HG03342 (cell line): ENCODE measurements at regions not wholly inside any gene's neighbourhood (a gene's known extent, or its start where the extent isn't known, plus 50 kb on each side); places are given as distances from the start of the nearest gene placed in this dataset.

Source experiments
- ATAC-seq: cut with Tn5 transposase; IDR thresholded peaks from one replicate; pipeline ENCODE4 v1.9.1; 2021; ENCODE audit warnings: mild to moderate bottlenecking, moderate library complexity; ENCODE audit not compliant: unreplicated experiment

DNA sequence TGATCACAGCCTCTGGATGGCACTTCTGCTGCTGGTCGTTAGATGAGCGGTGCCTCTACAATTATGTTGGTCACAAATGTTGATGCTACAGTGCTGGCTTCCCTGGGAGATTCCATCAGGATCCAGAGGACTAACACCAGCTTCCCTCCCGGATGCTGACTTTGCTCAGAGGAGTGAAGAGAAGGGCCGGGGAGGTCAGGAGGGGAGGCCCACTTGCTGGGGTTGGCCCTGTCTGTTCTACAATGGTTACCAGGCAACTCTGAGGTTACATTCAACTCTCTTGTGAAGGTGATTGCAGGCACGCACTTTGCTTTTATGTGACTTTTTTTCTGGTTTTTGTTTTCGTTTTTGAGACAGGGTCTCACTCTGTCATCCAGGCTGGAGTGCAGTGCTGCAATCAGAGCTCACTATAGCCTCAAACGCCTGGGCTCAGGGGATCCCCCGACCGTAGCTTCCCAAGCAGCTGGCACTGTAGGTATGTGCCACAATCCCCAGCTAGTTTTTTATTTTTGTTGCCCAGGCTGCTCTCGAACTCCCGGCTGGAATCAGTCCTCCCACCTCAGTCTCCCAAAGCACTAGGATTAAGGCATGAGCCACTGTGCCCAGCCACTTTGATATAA lies 112.5 kb downstream of the ADSS2 start:
- ATAC-seq, result no peak

DNA sequence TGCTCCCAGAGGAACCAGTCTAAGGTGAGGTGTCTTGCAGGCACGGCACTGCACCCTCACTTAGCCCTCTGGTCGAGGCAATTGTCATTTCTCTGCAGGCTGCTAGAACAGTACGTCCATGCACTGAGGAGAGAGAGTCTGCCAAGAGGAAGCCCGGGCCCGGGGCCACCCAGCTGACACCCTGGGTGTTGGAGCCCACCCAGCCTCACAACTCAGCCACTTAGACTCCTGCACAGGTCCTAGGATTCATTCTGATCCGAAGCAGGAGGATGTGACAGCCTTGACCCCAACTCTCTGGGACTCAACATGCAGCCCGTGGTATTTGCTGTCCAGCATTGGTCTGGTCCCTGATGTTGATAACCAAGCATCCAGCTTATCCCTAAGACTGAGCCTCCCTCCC lies 111.9 kb downstream of the ADSS2 start:
- no peak for ATAC-seq

DNA sequence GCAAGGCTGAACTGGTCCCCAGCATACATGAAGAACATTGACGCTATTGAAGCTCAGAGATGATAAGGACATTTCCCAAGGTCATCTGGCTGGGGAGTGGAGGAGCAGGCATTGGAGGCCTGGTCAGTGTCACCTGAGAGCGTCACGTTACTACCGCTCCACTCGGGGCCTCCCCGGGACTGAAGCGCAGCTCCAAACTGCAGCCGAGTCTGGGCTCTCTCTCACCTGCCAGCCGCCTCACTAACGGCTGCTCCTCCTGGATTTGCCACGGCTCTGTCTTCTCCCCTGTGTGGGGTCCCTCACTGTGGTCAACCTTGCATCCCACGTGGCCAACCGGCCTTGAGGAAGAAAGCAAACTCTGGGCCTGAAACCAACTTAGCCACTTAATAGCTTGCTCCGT lies 111.3 kb downstream of the ADSS2 start:
- ATAC-seq, result no peak

DNA sequence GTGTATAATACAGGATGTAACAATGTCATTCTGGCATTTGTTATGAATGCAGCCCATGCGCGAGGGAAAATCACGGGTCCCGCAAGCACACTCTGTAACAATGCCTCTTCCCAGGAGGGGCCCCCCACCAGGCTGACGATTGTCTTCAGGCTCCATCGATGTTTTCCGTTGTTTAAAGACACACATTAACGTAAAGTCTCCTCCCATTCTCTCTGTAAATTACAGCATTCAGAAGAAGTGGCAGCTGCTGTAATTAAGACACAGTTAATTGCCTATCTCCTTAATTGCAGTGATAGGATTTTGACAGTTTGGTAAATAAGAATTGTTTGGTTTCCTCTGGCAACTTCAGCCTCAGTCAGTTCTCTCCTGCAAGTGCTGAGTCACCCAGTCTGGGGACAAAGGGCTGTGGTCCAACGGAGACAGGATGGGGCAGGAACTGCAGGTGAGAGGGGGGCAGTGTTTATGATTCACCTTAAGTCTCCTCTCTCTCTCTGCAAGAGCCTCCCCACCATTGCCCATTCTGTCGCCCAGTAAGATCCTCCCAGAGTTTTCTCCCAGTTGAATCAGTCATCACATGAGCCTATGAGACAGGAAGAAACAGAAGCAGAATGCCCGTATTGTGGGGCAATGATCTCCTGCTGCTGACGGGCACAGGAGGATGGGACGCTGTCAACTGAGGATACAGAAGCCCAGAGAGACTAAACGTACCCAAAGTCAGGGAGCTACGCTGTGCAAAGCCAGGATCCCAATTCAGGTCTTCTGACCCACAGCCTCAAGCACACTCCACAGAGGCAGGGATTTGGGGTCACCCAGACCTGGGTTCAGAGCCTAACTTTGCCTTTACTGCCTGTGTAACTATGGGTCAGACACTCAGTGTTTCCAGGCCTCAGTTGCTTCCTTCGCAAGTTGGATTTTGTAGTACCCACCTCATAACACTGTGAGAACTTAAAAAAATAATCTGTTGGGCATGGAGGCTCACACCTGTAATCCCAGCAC lies 110.0 kb downstream of the ADSS2 start:
- ATAC-seq, result peak; percentile 79

DNA sequence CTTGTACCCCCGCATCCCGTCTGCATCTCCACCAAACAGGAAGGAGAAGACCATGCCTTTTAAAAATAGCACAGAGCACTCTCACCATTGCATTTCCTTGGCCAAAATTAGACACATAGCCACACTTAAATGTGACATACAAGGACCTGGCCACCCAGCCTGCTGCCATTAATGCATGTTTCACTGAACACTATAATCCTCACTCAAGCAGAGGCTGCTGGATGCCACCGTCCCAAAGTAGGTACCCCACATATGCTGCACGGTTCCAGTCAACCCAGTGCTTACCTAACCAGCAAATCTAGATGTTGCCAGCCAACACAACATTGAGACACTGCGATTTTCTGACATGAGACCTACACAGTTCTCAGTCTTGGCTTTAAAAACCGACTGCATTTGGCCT lies 107.7 kb downstream of the ADSS2 start:
- no peak for ATAC-seq

DNA sequence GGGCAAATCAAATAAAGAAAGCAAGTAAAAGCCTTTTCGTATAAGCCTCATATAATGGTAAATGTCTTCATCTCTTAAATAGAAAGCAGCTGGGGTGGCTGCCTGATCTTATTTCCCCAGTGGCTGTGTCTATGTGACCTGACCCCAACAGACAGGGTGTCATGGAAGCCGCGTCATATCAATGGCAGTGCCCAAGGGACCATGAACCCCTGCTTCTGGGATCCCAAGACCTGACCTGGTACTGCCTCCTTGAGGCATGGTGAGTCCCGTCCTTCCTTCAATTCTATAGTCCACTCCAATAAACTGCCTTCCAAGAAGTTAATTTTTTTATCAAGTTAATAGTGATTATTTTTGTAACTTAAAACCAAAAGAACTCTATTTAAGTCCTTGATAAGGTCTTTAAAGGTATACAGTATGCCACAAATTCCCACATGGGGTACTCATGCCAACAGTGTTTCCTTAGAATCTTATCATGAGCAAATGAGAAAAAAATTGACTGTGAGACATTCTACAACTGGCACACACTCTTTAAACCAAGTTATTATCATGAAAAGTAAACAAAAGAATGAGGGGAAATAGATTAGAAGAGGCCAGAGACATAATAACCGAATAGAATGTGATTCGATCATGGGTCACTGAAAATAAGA lies 104.6 kb downstream of the ADSS2 start:
- no peak for ATAC-seq

DNA sequence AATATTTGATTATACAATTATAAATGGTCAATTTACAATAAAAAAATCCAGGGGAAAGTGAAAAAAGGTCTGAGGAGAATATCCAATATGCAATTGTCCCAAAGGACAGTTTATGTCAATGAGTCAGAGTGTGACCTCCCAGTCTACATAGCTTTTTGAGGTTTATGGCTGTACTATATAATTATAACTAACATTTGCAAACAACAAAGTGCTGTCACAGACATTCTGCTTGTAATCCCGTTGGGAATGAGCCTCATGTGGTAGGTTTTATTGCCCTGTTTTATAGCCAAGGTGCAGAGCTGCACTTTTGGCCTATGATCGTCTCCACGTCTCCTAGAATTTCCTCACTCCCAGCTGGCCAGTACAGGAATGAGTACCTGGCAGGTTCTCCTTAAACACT lies 103.8 kb downstream of the ADSS2 start:
- ATAC-seq, result no peak

DNA sequence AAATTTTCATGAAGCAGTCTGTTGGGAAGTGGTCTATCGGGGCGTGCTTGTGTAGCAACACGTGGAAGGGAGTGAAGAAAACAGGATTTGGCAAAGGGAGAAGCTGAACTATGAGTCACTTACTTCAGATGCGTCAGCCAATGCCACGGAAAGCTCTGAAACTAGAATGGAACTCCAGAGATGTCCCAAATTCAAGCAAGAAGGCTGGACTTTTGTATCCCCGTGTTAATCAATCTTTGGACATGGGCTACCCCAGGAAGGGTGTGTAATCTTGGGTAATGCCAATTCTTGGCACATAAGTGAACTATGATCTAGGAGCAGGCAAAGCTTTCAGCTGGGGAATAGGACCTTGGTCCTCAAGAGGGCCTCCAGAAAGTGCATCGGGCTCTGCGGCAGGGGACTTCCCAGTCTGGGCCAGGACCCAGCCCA lies 102.6 kb downstream of the ADSS2 start:
- no peak for ATAC-seq

DNA sequence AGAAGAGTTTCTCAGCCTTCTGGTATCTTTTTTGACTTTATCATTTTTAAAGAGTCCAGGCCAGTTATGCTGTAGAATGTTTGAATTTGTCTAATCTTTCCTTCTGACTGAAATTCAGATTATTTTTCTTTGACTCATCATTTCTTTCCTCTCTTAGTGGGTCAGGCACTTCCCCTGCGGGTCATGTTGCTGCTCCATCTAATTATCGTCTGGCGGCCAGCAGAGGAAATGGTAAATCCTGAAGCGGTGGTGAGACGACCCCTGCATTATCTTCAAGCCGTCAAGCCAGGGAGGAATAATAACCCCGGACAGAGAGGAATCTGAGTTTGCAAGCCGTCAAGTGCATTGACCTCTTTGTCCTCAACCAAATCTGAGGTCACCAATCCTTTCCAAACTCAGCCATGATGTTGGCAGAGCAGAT lies 102.1 kb downstream of the ADSS2 start:
- no peak for ATAC-seq

DNA sequence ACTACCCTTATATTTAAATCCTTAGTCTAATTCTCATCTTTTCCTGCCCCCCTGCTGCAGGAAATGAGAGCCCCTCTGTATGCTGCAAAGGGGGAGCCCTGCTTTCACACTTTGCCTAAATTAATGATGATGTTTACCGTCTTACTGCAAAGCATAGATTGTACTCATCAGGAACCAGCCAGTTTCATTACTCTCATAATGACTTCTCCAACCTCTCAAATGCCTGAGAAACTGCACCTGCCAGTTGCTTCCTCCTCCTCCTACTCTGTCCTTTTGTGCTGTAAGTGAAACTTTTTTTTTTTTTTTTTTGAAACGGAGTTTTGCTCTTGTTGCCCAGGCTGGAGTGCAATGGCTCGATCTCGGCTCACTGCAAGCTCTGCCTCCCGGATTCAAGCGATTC lies 101.7 kb downstream of the ADSS2 start:
- peak; percentile 69 for ATAC-seq

DNA sequence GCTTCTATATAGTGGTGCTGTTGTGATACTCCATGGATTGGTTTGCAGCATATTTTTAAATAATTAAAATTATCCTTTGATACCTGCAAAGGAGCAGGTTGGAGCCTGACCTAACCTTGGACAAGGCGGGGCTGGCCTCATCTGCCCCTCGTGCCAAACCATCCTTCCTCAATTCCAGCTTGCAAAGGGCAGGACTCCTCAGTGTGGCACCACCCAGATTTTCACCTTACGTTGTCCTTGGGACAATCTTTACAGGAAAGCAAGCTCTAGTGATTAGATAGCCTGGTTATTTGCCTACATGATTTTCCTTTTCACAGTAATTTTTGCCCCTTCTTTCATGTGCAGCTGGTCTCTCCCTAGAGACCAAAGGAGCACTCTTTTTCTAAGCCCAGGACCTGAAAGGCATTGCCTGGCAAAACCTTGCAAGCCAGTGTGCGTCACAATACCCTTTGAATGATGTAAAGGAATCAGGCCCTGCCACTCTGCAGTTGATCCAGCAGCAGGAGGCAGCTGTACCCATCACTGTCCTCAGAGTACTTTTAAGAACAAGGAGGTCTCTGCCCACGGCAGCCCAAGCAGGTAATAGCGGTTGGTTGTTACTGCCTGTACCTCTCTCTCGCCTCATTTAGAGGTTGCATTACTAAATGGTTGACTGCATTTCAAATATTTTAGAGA lies 99.4 kb downstream of the ADSS2 start:
- ATAC-seq, result no peak

DNA sequence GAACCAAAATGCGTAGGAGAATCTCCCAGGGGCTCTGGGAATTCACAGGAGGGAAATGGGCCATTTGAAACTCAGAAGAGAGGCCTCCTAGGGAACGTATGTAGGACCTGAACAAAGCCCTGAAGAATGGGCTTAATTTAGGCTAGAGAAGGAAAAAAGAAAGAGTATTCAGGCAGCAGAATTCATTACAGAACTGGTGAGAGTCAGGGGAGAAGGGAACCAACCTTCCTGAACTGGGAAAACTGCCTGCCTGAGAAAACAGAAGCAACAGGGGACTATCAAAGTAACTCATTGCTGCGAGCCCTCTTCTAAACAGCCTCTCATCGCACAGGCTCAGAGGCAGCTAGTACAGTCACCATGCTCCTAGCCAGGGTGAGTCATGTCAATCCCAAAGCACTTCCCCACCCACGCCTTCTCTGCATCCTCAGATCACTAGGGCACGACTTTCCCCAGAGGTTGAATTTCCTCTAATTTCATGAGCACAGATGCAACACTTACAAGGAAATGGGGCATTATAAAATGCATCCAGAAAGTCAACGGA lies 98.1 kb downstream of the ADSS2 start:
- peak; percentile 83 for ATAC-seq

DNA sequence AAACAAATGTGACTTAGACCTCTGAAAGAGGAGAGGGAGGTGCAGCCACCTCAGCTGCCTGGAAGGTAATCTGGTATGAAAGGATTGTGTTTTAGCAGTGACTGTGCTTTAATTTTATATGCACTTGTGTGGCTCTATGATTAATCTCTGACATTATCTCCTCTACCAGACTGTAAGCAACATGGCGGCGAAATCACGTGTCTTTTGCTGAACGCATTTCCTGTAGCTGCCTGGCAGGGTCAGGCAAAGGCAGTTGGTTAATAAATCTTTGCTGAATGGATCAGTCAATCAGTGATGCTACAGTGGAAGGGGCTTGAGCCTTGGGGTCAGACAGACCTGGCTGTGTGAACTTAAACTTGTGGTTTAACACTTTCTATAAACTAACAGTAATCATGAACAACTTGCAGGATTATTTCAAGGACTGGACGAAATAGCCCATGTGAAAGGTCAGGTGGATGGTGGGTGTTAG lies 96.9 kb downstream of the ADSS2 start:
- no peak for ATAC-seq

DNA sequence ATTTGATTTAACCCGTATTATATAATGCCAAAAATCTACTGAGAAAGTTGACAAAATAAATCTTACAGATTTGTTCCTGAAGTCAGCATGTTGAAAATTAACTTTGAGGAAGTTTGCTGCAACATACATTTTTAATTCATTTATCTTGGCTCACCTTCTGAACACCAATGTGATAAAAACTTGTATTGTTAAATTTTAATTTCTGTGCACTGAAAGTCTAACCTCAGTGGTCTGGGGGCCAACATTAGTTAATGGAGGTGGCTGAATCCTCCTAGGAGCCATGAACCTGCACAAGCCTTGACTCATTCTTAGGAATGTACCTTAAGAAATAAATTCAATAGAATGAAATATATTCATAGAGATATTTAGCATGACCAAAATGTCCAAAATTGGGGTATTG lies 95.3 kb downstream of the ADSS2 start:
- no peak for ATAC-seq
